Cardiac fibroblast (primary cell): ENCODE measurements at regions not wholly inside any gene's neighbourhood (a gene's known extent, or its start where the extent isn't known, plus 50 kb on each side); places are given as distances from the start of the nearest gene placed in this dataset.

Experiments used
- DNase-seq, 2 donors: peaks; one replicate each; pipeline versions ENCODE4 v3.0.0 to v3.0.0-alpha.2; 2010; ENCODE audit warnings: low read depth in 2 of 2
- H3K4me3 ChIP-seq, 2 donors: replicated peaks in 1 of 2; 1 replicate in 1 of 2; 2 replicates in 1 of 2; pipeline ENCODE4 v1.5.1; 2011; ENCODE audit warnings: low read depth in 2 of 2, low read length in 2 of 2, mild to moderate bottlenecking in 2 of 2, moderate library complexity in 1 of 2
- TF ChIP-seq, protein P1 (sequence below): IDR thresholded peaks from one replicate; pipeline ENCODE4 v1.5.1; 2011; ENCODE audit warnings: low read depth, mild to moderate bottlenecking, low read length, inconsistent platforms

GRCh38 chr17:14487068-14487467 lies 186.2 kb downstream of the HS3ST3B1 start:
- H3K4me3 ChIP-seq: no peak overlapping the region
- TF ChIP-seq, protein P1, sequence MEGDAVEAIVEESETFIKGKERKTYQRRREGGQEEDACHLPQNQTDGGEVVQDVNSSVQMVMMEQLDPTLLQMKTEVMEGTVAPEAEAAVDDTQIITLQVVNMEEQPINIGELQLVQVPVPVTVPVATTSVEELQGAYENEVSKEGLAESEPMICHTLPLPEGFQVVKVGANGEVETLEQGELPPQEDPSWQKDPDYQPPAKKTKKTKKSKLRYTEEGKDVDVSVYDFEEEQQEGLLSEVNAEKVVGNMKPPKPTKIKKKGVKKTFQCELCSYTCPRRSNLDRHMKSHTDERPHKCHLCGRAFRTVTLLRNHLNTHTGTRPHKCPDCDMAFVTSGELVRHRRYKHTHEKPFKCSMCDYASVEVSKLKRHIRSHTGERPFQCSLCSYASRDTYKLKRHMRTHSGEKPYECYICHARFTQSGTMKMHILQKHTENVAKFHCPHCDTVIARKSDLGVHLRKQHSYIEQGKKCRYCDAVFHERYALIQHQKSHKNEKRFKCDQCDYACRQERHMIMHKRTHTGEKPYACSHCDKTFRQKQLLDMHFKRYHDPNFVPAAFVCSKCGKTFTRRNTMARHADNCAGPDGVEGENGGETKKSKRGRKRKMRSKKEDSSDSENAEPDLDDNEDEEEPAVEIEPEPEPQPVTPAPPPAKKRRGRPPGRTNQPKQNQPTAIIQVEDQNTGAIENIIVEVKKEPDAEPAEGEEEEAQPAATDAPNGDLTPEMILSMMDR: no peak
- no peak for DNase-seq

GRCh38 chr17:14482715-14483114 lies 181.8 kb downstream of the HS3ST3B1 start:
- no peak for DNase-seq

GRCh38 chr17:14481664-14482063 lies 180.8 kb downstream of the HS3ST3B1 start:
- no peak overlapping the region for H3K4me3 ChIP-seq
- TF ChIP-seq, protein P1: no peak
- no peak for DNase-seq

More at GRCh38 chr17:14482715-14483114, 181.8 kb downstream of the HS3ST3B1 start:
- TF ChIP-seq, protein P1: no peak
- no peak overlapping the region for H3K4me3 ChIP-seq

DNA sequence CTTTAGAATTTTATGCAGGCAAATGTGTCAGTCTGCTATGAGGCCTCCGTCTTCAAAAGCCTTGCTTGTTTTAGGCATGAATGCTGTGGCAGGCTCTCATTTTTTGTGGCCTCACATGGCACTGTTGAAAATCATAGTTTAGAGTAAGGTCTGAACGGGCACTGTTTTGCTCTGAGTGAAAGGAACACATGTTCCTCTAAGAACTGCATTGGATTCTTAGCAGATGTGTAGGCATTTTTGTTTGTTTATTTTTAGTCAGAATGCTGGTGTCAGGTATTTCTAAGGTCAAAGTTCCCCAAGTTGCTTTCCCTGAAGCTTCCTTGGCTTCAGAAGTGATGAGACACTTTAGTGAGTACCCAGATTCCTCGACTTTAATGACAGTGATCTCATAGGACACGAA lies 173.7 kb downstream of the HS3ST3B1 start:
- TF ChIP-seq, protein P1: no peak
- H3K4me3 ChIP-seq: no peak overlapping the region
- no peak for DNase-seq

- H3K4me3 ChIP-seq: no peak overlapping the region
- TF ChIP-seq, protein P1: no peak
- DNase-seq: peak in 1 of 2 donors; percentile 85
Observed at GRCh38 chr17:14471052-14471451, 170.2 kb downstream of the HS3ST3B1 start.

DNA sequence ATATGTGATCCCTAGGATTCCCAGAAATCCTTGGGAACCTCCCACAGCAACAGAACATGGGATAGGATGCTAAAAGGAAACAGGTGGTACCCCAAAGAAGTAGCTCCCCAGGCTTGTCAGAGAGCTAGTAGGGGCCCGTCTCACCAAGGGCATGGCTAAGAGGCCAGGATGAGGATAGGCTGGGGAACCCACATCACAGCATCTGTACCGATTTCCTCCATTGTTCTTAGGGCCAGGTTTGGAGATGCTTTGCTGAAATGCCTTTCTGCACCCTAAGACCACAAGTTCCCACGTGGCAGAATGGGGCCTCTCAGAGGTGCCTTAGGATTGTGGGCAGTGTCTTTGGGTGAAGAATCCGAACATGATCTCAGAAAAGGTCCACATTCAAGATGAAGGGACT lies 169.5 kb downstream of the HS3ST3B1 start:
- TF ChIP-seq, protein P1: no peak
- H3K4me3 ChIP-seq: no peak overlapping the region
- DNase-seq: no peak

DNA sequence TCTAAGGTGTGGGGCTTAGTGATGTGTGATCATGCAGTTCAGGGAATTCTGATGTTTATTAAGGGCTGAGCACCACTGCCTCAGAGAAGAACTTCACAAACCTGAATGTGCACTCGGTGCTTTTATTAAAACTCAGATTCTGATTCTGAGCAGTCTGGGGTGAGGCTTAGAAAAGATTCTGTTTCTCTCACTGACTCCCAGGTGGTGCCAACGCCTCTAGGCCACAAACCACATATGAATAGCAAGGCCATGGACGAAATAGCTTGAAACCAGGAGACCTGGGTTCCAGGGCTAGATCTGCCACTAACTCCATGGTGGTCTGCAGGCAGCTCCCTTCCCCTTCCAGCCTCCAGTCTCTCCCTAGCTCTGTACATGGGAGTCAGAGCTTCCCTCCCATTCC lies 169.1 kb downstream of the HS3ST3B1 start:
- TF ChIP-seq, protein P1: no peak
- H3K4me3 ChIP-seq: no peak overlapping the region
- DNase-seq: no peak
